ENCODE measurements at regions not wholly inside any gene's neighbourhood (a gene's known extent, or its start where the extent isn't known, plus 50 kb on each side); places are given as distances from the start of the nearest gene placed in this dataset.
"Not testable (repeated sequence)": the region's sequence is repeated elsewhere in the genome, so short reads cannot be mapped to it uniquely, and the experiment has no call there.

GRCh38 chr2:238527565-238527964 lies 100.8 kb downstream of the ASB1 start:
- H3K27ac ChIP-seq (replicated peaks): no peak overlapping the region

GRCh38 chr2:238528953-238529781 lies 102.4 kb downstream of the ASB1 start:
- Histone ChIP-seq H3K27me3 (ENCODE audit: insufficient read depth, poor library complexity, severe bottlenecking) (no peaks in the 10 kb centered on the region), H3K4me3 (replicated peaks; ENCODE audit: insufficient read depth, low read length) (no peak overlapping the region), H3K27ac (replicated peaks) (no peak overlapping the region)
- no peak for DNase-seq (ENCODE audit: low read depth in 1 of 2, low spot score in 1 of 2)
- TF ChIP-seq SPI1 (IDR thresholded peaks at IDR 0.05; ENCODE audit: borderline replicate concordance, low read depth) (no peak), CTCF (IDR thresholded peaks at IDR 0.05; ENCODE audit: insufficient read depth, low read length) (no peak), GABPA (IDR thresholded peaks at IDR 0.05; ENCODE audit: low read depth) (no peak), POLR2AphosphoS5 (IDR thresholded peaks at IDR 0.05; ENCODE audit: low read depth) (no peak), REST (IDR thresholded peaks at IDR 0.05; ENCODE audit: insufficient replicate concordance, low read depth) (no peak)

More at GRCh38 chr2:238527565-238527964, 100.8 kb downstream of the ASB1 start:
- no peaks in the 10 kb centered on the region for H3K27me3 ChIP-seq (ENCODE audit: insufficient read depth, poor library complexity, severe bottlenecking)
- TF ChIP-seq SPI1 (IDR thresholded peaks at IDR 0.05; ENCODE audit: borderline replicate concordance, low read depth): no peak
- no peak for TF ChIP-seq GABPA (IDR thresholded peaks at IDR 0.05; ENCODE audit: low read depth)
- TF ChIP-seq CTCF (IDR thresholded peaks at IDR 0.05; ENCODE audit: insufficient read depth, low read length): no peak
- TF ChIP-seq POLR2AphosphoS5 (IDR thresholded peaks at IDR 0.05; ENCODE audit: low read depth): no peak
- TF ChIP-seq REST (IDR thresholded peaks at IDR 0.05; ENCODE audit: insufficient replicate concordance, low read depth): no peak
- no peak overlapping the region for H3K4me3 ChIP-seq (replicated peaks; ENCODE audit: insufficient read depth, low read length)
- no peak for DNase-seq (ENCODE audit: low read depth in 1 of 2, low spot score in 1 of 2)

GRCh38 chr2:238531017-238531645 lies 104.4 kb downstream of the ASB1 start:
- H3K27me3 ChIP-seq (ENCODE audit: insufficient read depth, poor library complexity, severe bottlenecking); H3K27ac ChIP-seq (replicated peaks); DNase-seq (ENCODE audit: low read depth in 1 of 2, low spot score in 1 of 2); H3K4me3 ChIP-seq (replicated peaks; ENCODE audit: insufficient read depth, low read length): not testable (repeated sequence)

GRCh38 chr2:238543732-238544131 lies 117.0 kb downstream of the ASB1 start:
- not testable (repeated sequence) for H3K27ac ChIP-seq (replicated peaks); H3K27me3 ChIP-seq (ENCODE audit: insufficient read depth, poor library complexity, severe bottlenecking); DNase-seq (ENCODE audit: low read depth in 1 of 2, low spot score in 1 of 2); H3K4me3 ChIP-seq (replicated peaks; ENCODE audit: insufficient read depth, low read length)

Data from HL-60 (cell line).